ENCODE measurements at regions not wholly inside any gene's neighbourhood (a gene's known extent, or its start where the extent isn't known, plus 50 kb on each side); places are given as distances from the start of the nearest gene placed in this dataset.
"Not testable (repeated sequence)": the region's sequence is repeated elsewhere in the genome, so short reads cannot be mapped to it uniquely, and the experiment has no call there.

DNA sequence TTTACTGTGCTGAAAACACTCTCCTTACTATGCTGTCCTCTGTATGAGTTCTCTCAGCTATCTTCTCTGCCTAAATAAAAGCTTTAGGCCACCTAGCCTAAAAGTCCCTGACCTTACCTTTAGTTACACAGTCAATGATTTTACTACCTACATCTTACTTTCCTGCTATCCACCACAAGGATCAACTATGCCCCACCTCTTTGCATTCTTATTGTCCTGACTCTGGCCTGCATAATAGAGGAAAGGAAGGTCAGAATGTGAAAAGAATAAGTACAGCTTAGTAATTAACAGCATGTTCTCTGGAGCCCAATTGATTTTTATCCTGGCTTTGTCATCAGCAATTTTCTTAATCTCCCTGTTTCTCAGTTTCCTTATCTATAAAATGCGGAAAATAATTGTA, 1257.8 kb downstream of the RPA4 start:
- Histone ChIP-seq H3K27ac (no peak overlapping the region), H3K36me3 (no peaks in the 10 kb centered on the region), H3K9ac (ENCODE audit: low read depth in 2 of 2, low read length in 2 of 2) (no peak overlapping the region), H3K4me1 (no peaks in the 10 kb centered on the region), H3K27me3 (no peaks in the 10 kb centered on the region), H3K9me3 (no peaks in the 10 kb centered on the region), H3K4me3 (no peak overlapping the region)
- no peak for DNase-seq
- intact Hi-C loops (cut with DNase I): no loop called here
- TF ChIP-seq, protein P1, sequence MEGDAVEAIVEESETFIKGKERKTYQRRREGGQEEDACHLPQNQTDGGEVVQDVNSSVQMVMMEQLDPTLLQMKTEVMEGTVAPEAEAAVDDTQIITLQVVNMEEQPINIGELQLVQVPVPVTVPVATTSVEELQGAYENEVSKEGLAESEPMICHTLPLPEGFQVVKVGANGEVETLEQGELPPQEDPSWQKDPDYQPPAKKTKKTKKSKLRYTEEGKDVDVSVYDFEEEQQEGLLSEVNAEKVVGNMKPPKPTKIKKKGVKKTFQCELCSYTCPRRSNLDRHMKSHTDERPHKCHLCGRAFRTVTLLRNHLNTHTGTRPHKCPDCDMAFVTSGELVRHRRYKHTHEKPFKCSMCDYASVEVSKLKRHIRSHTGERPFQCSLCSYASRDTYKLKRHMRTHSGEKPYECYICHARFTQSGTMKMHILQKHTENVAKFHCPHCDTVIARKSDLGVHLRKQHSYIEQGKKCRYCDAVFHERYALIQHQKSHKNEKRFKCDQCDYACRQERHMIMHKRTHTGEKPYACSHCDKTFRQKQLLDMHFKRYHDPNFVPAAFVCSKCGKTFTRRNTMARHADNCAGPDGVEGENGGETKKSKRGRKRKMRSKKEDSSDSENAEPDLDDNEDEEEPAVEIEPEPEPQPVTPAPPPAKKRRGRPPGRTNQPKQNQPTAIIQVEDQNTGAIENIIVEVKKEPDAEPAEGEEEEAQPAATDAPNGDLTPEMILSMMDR (IDR thresholded peaks at IDR 0.05): no peak

DNA sequence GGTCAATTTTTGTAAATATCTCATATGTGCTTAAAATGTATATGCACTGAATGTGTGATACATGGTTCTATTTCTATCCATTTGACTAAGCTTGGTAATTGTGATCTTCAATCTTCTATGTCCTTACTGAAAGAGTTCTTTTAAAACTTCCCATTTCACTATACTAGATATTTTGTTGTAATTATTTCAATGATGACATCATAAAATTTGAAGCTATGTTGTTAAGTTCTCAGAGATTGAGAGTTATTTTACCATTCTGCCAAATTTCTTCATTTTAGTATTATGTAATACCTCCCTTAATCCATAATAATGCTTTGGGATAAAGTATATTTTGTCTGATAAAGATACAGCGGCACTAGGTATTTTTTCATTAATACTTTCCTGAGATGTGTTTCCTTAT, 1307.3 kb downstream of the RPA4 start:
- Histone ChIP-seq H3K36me3 (no peaks in the 10 kb centered on the region), H3K27me3 (no peaks in the 10 kb centered on the region), H3K9me3 (no peaks in the 10 kb centered on the region), H3K4me3 (no peak overlapping the region), H3K9ac (ENCODE audit: low read depth in 2 of 2, low read length in 2 of 2) (no peak overlapping the region), H3K4me1 (no peaks in the 10 kb centered on the region), H3K27ac (no peak overlapping the region)
- TF ChIP-seq, protein P1 (IDR thresholded peaks at IDR 0.05): no peak
- DNase-seq: no peak
- intact Hi-C loops (cut with DNase I): no loop called here

DNA sequence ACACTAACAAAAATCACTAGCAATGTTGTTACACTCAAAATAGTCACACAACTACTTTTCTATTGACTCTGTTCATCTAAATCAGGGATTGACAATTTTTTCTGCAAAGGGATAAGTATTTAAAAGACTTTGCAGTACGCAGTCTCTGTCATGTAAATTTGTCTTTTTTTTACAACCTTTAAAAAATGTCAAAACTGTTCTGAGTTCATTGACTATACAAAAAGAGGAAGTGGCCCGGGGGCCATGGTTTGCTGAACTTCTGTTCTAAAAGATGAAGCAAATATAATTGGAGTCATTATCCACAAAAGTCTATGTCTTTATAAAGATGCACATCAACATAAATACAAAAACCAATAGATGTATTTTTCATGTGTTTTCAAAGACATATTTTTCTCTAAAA, 1310.3 kb downstream of the RPA4 start:
- Histone ChIP-seq H3K9ac (ENCODE audit: low read depth in 2 of 2, low read length in 2 of 2) (no peak overlapping the region), H3K4me1 (no peaks in the 10 kb centered on the region), H3K27ac (no peak overlapping the region), H3K4me3 (no peak overlapping the region), H3K27me3 (no peaks in the 10 kb centered on the region), H3K9me3 (no peaks in the 10 kb centered on the region), H3K36me3 (no peaks in the 10 kb centered on the region)
- TF ChIP-seq, protein P1 (IDR thresholded peaks at IDR 0.05): no peak
- intact Hi-C loops (cut with DNase I): no loop called here
- no peak for DNase-seq

DNA sequence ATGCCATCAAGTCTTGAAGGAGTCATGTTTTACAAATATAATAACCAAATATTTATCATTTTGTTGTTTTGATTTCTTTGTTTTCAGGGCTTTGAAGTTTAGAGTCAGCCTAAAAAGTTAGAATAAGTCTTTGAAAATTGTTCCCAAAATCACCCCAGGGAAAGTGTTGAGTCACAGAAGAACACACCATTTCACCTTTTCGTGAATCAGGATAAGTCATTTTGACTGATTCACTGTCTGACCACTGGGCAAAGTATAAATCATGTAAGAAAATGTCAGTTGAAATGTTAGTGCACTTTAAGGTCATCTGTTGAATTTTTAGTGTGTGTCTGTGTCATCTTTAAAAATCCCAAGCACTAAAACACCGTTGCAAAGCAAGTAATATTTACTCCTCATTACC, 1320.1 kb downstream of the RPA4 start:
- Histone ChIP-seq H3K36me3 (no peaks in the 10 kb centered on the region), H3K4me3 (no peak overlapping the region), H3K9me3 (no peaks in the 10 kb centered on the region), H3K4me1 (no peaks in the 10 kb centered on the region), H3K27me3 (no peaks in the 10 kb centered on the region), H3K9ac (ENCODE audit: low read depth in 2 of 2, low read length in 2 of 2) (no peak overlapping the region), H3K27ac (no peak overlapping the region)
- intact Hi-C loops (cut with DNase I): no loop called here
- TF ChIP-seq, protein P1 (IDR thresholded peaks at IDR 0.05): no peak
- DNase-seq: no peak

DNA sequence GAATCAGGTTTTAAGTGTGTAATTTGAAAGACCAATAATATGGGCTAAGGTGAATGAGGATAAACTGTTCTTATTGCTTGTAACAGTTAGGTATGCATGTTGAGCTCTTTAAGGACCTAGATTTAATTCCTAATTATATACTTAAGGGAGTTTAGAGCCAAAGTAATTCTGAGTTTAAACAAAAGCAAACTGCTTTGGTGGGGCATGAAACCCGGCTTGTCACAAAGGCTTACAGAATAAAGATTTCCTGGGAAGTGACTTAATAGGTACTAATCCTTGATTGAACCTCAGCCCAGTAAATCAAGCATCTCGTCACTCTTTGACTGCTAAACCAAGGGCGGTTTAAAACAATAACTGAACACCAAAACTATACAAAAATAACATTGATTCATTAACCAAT, 1324.2 kb downstream of the RPA4 start:
- H3K27me3 ChIP-seq: no peaks in the 10 kb centered on the region
- DNase-seq: no peak
- intact Hi-C loops (cut with DNase I): no loop called here
- no peak overlapping the region for H3K9ac ChIP-seq (ENCODE audit: low read depth in 2 of 2, low read length in 2 of 2)
- no peaks in the 10 kb centered on the region for H3K9me3 ChIP-seq
- no peak overlapping the region for H3K27ac ChIP-seq
- no peaks in the 10 kb centered on the region for H3K36me3 ChIP-seq
- no peak overlapping the region for H3K4me3 ChIP-seq
- no peaks in the 10 kb centered on the region for H3K4me1 ChIP-seq
- TF ChIP-seq, protein P1 (IDR thresholded peaks at IDR 0.05): no peak

DNA sequence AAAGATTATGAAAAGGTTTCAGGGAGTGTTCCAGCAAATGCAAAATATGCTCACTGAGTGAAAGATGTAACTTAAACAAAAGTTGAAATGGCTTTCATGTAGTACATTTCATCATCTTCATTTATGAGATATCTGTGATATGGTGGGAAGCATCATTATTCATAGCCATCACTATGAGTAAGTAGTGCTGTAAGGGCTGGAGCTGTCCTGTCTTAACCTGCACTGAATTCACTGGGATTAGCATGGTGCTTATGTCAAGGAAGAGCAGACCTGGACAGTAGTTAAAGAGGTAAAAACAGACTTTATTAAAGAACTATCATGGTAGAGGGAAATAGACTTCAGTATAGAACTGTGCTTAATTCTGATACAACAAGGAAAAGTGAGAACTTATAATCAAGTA, 1347.3 kb downstream of the RPA4 start:
- Histone ChIP-seq H3K9ac (ENCODE audit: low read depth in 2 of 2, low read length in 2 of 2) (no peak overlapping the region), H3K27ac (no peak overlapping the region), H3K4me3 (no peak overlapping the region), H3K27me3 (no peaks in the 10 kb centered on the region), H3K9me3 (no peaks in the 10 kb centered on the region), H3K4me1 (no peaks in the 10 kb centered on the region), H3K36me3 (no peaks in the 10 kb centered on the region)
- TF ChIP-seq, protein P1 (IDR thresholded peaks at IDR 0.05): no peak
- DNase-seq: no peak
- intact Hi-C loops (cut with DNase I): no loop called here

DNA sequence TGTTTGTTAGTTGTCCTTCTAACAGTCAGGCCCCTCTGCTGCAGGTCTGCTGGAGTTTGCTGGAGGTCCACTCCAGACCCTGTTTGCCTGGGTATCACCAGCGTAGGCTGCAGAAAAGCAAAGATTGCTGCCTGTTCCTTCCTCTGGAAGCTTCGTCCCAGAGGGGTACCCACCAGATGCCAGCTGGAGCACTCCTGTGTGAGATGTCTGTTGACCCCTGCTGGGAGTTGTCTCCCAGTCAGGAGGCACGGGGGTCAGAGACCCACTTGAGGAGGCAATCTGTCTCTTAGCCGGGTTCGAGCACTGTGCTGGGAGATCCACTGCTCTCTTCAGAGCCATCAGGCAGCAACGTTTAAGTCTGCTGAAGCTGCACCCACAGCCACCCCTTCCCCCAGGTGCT, 1356.4 kb downstream of the RPA4 start:
- H3K9me3 ChIP-seq; DNase-seq; H3K27me3 ChIP-seq; H3K36me3 ChIP-seq; intact Hi-C loops (cut with DNase I); H3K9ac ChIP-seq (ENCODE audit: low read depth in 2 of 2, low read length in 2 of 2); H3K4me1 ChIP-seq; H3K4me3 ChIP-seq; H3K27ac ChIP-seq: not testable (repeated sequence)

All from colonic mucosa (tissue), 4 donors.